Smooth muscle cell (in vitro differentiated cells): ENCODE measurements at regions not wholly inside any gene's neighbourhood (a gene's known extent, or its start where the extent isn't known, plus 50 kb on each side); places are given as distances from the start of the nearest gene placed in this dataset.

Experiments used
- DNase-seq: peaks from one replicate; lab custom pipeline; 2025; ENCODE audit not compliant: unreplicated experiment; lab: John Stamatoyannopoulos, UW
- H2AFZ ChIP-seq: fragments of 200-600 bp; sonication (generic); 2 replicates; pipeline ENCODE4 v1.6.0; 2016; ENCODE audit warnings: antibody characterized with exemption, low read depth, mild to moderate bottlenecking
- H3F3A ChIP-seq: fragments of 200-600 bp; sonication (generic); 2 replicates; pipeline ENCODE4 v1.6.0; 2017; ENCODE audit warnings: antibody characterized with exemption, low read depth
- H3K27ac ChIP-seq: fragments of 200-600 bp; sonication (generic); 2 replicates; pipeline ENCODE4 v1.5.1; 2016; ENCODE audit warnings: low read depth, mild to moderate bottlenecking
- H3K27me3 ChIP-seq: fragments of 200-600 bp; sonication (generic); 2 replicates; pipeline ENCODE4 v1.6.1; 2016; ENCODE audit warnings: low read depth, mild to moderate bottlenecking
- H3K36me3 ChIP-seq: fragments of 200-600 bp; sonication (generic); 2 replicates; pipeline ENCODE4 v1.5.1; 2016; ENCODE audit warnings: low read depth
- H3K4me1 ChIP-seq: fragments of 200-600 bp; sonication (generic); 2 replicates; pipeline ENCODE4 v1.5.1; 2016; ENCODE audit warnings: low read depth
- H3K4me2 ChIP-seq: fragments of 200-600 bp; sonication (generic); 2 replicates; pipeline ENCODE4 v1.6.0; 2016; ENCODE audit warnings: mild to moderate bottlenecking
- H3K4me3 ChIP-seq: fragments of 200-600 bp; sonication (generic); 2 replicates; pipeline ENCODE4 v1.5.1; 2016; ENCODE audit warnings: mild to moderate bottlenecking
- H3K79me2 ChIP-seq: fragments of 200-600 bp; sonication (generic); 2 replicates; pipeline ENCODE4 v1.6.0; 2016; ENCODE audit warnings: low read depth, mild to moderate bottlenecking
- H3K9ac ChIP-seq: fragments of 200-600 bp; sonication (generic); 2 replicates; pipeline ENCODE4 v1.6.0; 2016; ENCODE audit warnings: low read depth
- H3K9me3 ChIP-seq: fragments of 200-600 bp; sonication (generic); replicated peaks from 2 replicates; pipeline ENCODE4 v1.5.1; 2016; ENCODE audit warnings: low read depth
- H4K20me1 ChIP-seq: fragments of 200-600 bp; sonication (generic); 2 replicates; pipeline ENCODE4 v1.6.0; 2016; ENCODE audit warnings: low read depth
- WGBS: methylation state at CpG from one replicate; pipeline ENCODE4 v1.1.7; 2016; ENCODE audit warnings: low lambda C conversion rate; 5-methylcytosine and 5-hydroxymethylcytosine counted together
- TF ChIP-seq, protein P1 (sequence below): fragments of 200-600 bp; sonication (generic); IDR thresholded peaks from 2 replicates; pipeline ENCODE4 v1.5.1; 2017; ENCODE audit warnings: borderline replicate concordance, mild to moderate bottlenecking, antibody characterized with exemption; ENCODE audit not compliant: insufficient read depth, poor library complexity, severe bottlenecking

DNA sequence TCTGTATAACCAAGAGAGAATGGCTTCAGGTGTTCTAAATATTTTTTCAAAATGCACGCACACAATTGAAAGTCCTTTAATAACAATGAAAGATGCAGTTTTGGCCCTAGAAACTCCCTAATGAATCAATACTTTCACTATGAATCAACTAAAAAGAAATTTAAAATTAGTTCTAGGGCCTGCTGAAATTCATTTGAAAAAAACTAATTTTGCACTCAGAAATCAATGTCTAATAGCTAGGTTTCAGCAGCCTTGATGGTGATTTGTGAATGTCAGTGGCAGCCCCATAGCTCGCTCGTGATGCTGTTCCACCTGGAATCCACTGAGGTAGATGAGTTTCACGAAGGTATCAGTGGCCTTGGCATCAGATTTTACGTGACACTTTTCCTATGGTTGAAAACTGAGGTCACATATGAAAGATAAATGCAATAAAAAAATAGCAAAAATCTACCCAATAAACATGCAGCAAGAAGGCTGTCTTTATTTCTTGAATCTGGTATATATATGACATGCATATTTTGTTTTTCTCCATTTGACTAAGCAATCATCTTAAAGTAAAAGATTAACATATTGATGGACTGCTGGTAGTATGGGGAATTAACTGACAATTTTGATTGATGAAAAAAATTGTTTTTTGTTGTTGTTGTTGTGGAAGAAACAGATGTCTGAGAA, 141.0 kb downstream of the AKAP11 start:
- Histone ChIP-seq H3K27me3 (no peaks in the 10 kb centered on the region), H3K9ac (no peak overlapping the region), H3K4me3 (no peak overlapping the region), H3K79me2 (no peaks in the 10 kb centered on the region), H3F3A (no peaks in the 10 kb centered on the region), H2AFZ (no peak overlapping the region), H3K4me2 (no peak overlapping the region), H3K27ac (no peak overlapping the region), H3K36me3 (no peaks in the 10 kb centered on the region), H4K20me1 (no peaks in the 10 kb centered on the region), H3K9me3 (no peaks in the 10 kb centered on the region), H3K4me1 (no peaks in the 10 kb centered on the region)
- DNase-seq = no peak
- 95% methylated on average over 5 of the region's 5 CpGs for WGBS
- TF ChIP-seq, protein P1, sequence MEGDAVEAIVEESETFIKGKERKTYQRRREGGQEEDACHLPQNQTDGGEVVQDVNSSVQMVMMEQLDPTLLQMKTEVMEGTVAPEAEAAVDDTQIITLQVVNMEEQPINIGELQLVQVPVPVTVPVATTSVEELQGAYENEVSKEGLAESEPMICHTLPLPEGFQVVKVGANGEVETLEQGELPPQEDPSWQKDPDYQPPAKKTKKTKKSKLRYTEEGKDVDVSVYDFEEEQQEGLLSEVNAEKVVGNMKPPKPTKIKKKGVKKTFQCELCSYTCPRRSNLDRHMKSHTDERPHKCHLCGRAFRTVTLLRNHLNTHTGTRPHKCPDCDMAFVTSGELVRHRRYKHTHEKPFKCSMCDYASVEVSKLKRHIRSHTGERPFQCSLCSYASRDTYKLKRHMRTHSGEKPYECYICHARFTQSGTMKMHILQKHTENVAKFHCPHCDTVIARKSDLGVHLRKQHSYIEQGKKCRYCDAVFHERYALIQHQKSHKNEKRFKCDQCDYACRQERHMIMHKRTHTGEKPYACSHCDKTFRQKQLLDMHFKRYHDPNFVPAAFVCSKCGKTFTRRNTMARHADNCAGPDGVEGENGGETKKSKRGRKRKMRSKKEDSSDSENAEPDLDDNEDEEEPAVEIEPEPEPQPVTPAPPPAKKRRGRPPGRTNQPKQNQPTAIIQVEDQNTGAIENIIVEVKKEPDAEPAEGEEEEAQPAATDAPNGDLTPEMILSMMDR = no peak

DNA sequence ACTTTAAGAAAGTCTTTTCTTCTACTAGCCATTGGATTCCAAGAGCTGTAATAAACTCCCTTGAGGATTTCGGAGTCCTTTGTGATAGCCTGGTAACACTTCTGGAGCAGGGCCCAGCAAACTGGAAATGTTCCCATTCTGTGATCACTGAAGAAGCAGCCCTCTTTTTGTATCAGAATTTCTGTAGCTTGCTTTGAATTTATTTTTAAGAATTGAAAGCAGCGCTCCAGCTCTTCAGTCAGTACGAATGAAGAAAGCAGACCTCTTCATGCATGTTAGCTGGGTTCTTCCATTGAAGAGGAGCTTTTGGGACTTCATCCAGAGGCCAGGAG, 141.5 kb downstream of the AKAP11 start:
- Histone ChIP-seq H3K79me2 (no peaks in the 10 kb centered on the region), H3K36me3 (no peaks in the 10 kb centered on the region), H3K4me2 (no peak overlapping the region), H2AFZ (no peak overlapping the region), H3F3A (no peaks in the 10 kb centered on the region), H3K9me3 (no peaks in the 10 kb centered on the region), H3K4me1 (no peaks in the 10 kb centered on the region), H3K9ac (no peak overlapping the region), H3K27ac (no peak overlapping the region), H3K4me3 (no peak overlapping the region), H3K27me3 (no peaks in the 10 kb centered on the region), H4K20me1 (no peaks in the 10 kb centered on the region)
- TF ChIP-seq, protein P1 = no peak
- no peak for DNase-seq
- 95% methylated on average over 3 of the region's 3 CpGs for WGBS

DNA sequence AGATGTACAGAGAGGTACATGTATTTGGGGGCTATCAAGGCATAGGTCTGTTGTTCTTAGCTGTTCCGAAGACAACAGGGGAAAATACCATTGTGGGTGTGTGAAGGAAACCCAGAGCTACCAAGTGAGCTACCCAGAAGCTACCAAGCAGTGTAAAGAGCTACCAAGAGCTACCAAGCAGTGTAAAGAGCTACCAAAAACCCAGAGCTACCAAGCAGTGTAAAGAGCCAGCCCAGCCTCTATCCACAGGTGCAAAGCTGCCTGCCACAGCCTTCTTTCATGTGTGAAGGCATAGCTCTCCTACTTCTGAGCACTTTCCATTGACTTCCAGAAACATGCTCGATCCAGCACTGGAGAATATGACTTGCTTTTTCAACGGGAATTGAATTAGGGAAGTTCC, 145.7 kb downstream of the AKAP11 start:
- 92% methylated on average over 3 of the region's 3 CpGs for WGBS
- Histone ChIP-seq H3K27me3 (no peaks in the 10 kb centered on the region), H3K9me3 (no peaks in the 10 kb centered on the region), H3K4me1 (no peaks in the 10 kb centered on the region), H3K9ac (no peak overlapping the region), H2AFZ (no peak overlapping the region), H3F3A (no peaks in the 10 kb centered on the region), H3K36me3 (no peaks in the 10 kb centered on the region), H3K4me3 (no peak overlapping the region), H3K4me2 (no peak overlapping the region), H3K79me2 (no peaks in the 10 kb centered on the region), H4K20me1 (no peaks in the 10 kb centered on the region), H3K27ac (no peak overlapping the region)
- DNase-seq = no peak
- TF ChIP-seq, protein P1 = no peak

DNA sequence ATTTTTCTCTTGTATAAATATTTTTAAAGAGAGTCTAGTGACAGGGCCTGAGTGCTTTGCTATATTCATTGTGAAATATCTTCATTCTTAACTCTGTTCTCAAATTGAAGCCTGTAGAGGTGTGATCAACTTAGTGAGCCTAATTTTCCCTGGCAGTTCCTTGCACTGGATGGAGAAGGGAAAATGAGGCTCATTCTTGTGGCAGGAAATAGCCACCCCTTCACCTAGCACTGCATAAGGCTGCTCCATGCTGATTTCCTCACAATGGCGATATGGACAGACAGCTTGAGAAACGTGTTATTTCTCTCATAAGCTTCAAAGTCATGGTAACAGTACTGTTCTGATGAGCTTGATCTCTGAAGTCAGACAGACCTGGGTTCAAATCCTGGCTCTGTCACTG, 146.2 kb downstream of the AKAP11 start:
- no peak for DNase-seq
- WGBS = 86% methylated on average over 2 of the region's 2 CpGs

More for the DNA sequence above, 146.2 kb downstream of the AKAP11 start:
- no peaks in the 10 kb centered on the region for H3K4me1 ChIP-seq
- no peaks in the 10 kb centered on the region for H3K79me2 ChIP-seq
- no peak overlapping the region for H3K4me3 ChIP-seq
- no peak overlapping the region for H2AFZ ChIP-seq
- TF ChIP-seq, protein P1 = no peak
- no peak overlapping the region for H3K27ac ChIP-seq
- H3F3A ChIP-seq = no peaks in the 10 kb centered on the region
- H3K9me3 ChIP-seq = no peaks in the 10 kb centered on the region
- no peak overlapping the region for H3K4me2 ChIP-seq
- H4K20me1 ChIP-seq = no peaks in the 10 kb centered on the region
- H3K9ac ChIP-seq = no peak overlapping the region
- no peaks in the 10 kb centered on the region for H3K36me3 ChIP-seq
- no peaks in the 10 kb centered on the region for H3K27me3 ChIP-seq
